ENCODE measurements at regions not wholly inside any gene's neighbourhood (a gene's known extent, or its start where the extent isn't known, plus 50 kb on each side); places are given as distances from the start of the nearest gene placed in this dataset.
"Not testable (repeated sequence)": the region's sequence is repeated elsewhere in the genome, so short reads cannot be mapped to it uniquely, and the experiment has no call there.

DNA sequence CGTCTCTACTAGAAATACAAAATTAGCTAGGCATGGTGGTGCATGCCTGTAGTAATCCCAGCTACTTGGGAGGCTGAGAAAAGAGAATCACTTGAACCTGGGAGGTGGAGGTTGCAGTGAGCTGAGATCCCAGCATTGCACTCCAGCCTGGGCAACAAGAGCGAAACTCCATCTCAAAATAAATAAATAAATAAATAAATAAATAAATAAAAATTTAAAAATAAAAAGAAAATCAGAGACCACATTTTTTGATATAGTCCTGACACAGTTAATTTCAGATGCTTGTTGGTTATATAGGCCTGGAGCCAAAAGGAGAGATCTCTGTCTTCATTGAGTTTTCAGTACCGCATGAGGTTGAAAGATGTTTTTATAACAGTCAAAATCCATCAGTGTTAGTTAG, 388.3 kb downstream of the PRELID2 start:
- ATAC-seq, result not testable (repeated sequence)

DNA sequence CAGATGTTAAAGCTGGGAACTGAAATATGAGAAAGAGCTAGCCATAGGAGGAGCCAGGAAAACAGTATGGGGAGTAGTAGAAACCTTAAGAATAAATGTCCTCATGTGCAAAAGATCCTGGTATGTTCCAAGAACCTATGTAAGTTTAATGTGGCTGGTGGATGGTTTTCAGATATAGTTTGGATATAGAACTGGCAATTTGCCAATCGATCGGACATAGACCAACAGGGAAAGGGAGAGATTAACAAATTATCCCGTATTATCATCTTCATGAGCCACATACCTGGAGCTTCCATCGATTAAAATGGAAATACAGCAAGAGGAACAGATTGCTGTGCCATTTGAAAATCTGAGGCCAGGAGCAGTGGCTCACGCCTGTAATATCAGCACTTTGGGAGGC, 388.7 kb downstream of the PRELID2 start:
- no peak for ATAC-seq

DNA sequence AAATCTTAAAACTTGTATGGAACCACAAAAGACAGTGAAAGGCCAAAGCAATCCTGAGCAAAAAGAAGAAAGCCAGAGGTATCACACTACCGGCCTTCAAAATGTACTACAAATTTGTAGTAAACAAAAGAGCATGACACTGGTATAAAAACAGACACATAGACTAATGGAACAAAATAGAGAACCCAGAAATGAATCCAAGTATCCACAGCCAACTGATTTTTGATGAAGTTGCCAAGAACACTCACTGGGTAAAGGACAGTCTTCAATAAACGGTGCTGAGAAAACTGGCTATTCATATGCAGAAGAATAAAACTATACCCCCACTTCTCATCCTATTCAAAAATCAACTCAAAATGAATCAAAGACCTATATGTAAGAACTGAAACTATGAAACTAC, 390.1 kb downstream of the PRELID2 start:
- ATAC-seq, result no peak

GRCh38 chr5:145443964-145444363, 391.2 kb downstream of the PRELID2 start:
- no peak for ATAC-seq

DNA sequence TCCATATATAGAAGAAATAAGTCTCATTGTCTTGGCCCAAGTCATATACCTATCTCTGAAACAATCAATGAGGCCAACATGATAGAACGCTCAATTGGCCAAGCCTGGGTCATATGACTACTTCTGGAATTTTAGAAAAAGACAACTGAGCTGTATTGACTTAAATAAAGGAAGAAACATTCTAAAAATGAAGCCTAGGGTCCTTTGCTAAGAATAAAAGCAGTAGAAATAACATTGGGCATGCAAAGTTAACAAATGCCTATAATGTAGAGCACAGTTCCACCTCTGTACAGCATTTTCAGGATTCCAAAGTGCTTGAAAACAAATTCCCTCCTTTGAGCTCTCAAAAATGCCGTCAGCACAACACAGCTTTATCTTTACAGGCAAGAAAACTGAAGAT, 391.8 kb downstream of the PRELID2 start:
- ATAC-seq, result no peak

GRCh38 chr5:145442661-145443060, 392.5 kb downstream of the PRELID2 start:
- ATAC-seq, result not testable (repeated sequence)

DNA sequence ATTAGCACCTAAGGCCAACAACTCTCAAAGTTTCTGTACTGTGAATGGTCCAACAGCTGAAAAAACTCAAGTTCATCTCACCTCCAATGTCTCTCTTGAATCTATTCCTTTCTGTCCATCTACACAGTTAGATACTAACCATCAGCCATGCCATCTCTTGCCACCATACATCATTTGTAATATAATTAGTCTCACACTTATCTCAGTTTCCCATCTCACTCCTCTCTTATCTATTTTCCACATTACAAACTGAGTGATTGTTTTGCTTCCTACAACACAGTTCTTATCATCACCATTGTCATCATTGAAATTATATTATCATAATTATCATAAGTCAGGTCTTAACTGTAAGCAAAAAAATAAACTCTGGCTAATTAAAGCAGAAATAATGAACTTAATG, 393.9 kb downstream of the PRELID2 start:
- no peak for ATAC-seq

DNA sequence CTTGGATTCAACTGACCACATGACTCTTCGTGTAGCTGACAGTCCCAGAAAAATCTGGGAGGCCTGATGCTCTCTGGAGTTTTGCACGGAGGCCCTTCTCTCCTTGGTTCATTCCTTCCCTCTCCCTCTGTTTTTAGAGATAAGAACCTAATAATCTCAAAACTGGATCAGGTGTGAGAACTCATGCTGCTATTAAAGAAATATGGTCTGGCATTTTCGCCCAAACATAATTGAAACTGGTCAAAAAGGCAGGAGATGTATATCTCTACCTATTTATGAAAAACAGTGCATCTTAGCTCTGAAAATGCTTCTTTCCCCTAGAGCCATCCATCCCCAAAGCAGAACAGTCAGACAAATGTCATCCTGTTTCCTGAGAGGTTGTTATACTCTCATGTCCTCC, 397.5 kb downstream of the PRELID2 start:
- no peak for ATAC-seq

DNA sequence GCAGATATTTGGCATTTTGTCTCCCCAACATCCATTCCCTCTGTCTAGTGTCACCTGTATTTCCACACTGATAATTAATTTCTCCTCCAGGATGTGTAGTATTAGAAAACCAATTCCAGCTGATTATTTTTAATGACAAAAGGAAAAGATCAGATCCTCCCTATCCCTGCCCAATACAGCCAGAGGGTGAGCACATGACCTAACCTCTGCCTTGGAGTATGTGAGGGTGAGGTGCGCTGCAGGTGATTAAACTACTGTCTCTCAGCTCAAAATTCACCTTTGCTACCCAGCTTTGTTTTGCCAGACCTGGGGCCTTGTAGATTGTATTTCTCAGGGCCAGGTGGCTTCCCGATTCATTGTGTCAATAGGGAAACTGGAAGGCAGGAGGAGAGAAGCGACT, 402.1 kb downstream of the PRELID2 start:
- no peak for ATAC-seq

DNA sequence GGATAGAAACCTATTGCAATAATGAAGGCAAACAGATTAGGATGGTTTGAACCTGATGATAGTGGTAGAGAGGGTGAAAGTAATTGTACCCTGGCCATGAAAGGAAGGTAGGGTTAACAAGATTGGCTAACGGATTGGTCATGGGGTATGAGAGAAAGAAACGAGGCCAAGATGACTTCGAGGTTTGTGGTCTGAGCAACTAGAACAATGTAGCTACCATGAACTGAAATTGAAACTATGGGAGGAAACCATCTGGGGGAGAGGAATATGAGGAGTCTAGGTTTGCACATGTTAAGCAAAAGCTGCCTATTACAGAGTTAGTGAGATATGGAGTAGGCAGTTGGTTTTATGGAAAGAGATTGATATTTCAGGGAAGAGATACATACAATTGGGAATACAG, 406.0 kb downstream of the PRELID2 start:
- ATAC-seq, result no peak

DNA sequence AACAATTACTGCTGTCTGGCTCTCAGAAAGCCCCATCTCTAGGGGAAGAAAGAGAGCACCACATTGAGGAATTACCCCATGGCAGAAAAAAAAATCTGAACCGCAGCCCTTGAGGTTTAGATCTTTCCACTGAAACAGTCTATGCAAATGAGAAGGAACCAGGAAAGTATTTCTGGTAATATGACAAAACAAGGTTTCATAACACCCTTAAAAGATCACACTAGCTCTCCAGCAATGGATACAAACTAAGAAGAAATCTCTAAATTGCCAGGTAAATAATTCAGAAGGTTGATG, 427.1 kb downstream of the PRELID2 start:
- ATAC-seq, result no peak

DNA sequence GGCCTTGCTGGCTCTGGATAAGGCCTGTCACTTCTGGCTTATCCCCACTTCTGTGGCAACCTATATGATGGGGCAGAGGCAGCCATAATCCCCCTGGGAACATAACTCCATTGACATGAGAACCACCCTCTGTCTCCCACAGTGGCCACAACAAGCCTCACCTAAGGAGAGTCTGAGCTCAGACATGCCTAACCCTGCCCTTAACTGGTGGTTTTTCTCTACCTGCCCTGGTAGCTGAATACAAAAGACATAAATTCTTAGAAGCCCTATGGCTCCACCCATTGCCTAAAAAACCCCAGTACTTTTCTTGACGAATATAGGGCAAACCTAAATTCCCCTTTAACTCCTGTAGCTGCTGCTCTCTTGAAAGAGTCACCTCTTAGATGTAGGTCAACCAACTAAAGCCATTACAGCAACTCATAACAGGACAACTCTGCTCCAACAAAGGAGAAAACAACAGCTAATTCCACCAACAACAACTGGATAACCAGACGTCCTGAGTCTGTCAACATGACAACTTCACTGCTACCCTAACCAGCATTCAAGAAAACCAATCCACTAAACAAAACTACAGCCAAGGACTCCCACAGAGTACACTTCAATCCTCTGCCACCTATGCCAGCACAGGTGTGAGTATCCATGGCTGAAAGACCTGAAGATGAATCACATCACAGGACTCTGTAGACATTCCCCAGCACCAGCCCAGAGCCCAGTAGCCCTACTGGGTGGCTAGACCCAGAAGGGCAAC, 427.7 kb downstream of the PRELID2 start:
- no peak for ATAC-seq

DNA sequence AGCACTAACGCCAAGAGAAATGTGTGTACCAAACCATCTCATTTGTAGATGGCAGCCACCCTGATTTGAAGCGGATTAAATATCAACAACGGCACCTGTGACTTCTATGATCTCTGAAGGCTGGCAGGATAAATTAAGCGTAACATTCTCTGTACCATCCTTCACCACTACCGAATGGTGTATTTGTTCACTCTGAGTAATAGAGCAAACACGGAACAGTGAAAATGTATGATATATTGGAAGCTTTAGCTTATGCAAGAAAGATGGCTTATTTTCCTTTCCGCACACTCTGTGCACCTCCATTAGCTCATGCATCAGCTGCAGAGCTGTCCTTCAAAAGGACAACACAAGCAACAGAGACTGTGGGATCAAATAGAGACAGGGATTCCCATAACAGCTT, 431.1 kb downstream of the PRELID2 start:
- ATAC-seq, result no peak

DNA sequence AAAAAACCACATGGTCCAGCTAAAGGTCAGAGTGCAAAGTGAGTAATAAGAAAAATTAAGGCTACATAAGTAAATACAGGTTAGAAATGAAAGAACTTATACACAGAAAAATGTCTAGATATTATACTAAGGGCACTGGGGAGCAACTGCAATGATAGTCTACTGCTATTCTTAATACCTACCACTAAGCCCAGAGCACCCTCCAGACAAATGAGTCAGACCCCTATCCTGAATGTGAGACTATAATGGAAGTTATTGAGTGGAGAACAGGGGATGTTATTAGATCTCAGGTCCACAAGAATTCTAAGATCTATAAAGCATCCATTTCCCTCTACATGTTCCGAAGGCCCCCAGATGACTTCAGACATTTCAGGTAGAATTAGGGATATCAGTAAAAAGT, 438.3 kb downstream of the PRELID2 start:
- no peak for ATAC-seq

DNA sequence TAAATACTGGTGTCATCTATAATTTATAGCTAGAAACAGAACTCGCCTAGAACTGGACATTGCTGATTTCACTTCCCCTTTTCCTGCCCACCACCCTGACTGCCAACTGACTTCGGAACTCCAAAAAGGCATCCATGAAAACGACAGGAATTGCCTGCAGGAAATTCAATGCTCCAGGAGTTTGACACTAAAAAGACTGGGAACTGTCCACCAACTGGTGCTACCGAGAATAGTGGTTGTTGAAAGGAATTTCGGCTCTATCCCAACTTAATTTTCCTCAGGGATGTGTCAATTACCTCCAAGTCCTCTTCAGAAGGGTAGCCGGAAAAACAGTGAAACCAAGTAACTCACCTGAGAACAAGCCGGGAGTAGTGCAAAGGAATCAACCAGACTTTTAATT, 440.0 kb downstream of the PRELID2 start:
- not testable (repeated sequence) for ATAC-seq

DNA sequence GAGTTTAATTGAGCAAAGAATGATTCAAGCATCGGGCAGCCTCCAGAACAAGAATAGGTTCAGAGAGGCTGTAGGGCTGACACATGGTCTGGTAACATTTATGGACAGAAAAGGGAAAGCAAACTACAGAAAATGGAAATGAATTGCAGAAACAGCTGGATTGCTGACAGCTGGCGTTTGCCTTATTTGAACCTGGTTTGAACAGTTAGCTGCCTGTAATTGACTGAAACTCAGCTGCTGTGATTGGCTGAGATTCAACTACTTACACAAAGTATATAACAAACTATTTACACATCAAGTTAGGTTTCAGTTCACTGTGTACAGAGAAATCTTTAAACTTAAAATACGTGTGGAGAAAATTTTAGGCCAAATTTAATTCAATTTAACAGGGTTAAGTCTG, 441.7 kb downstream of the PRELID2 start:
- no peak for ATAC-seq

- no peak for ATAC-seq
These were observed 446.1 kb downstream of the PRELID2 start for GRCh38 chr5:145389047-145389446.

- no peak for ATAC-seq
These were observed 449.9 kb downstream of the PRELID2 start for GRCh38 chr5:145385276-145385675.

DNA sequence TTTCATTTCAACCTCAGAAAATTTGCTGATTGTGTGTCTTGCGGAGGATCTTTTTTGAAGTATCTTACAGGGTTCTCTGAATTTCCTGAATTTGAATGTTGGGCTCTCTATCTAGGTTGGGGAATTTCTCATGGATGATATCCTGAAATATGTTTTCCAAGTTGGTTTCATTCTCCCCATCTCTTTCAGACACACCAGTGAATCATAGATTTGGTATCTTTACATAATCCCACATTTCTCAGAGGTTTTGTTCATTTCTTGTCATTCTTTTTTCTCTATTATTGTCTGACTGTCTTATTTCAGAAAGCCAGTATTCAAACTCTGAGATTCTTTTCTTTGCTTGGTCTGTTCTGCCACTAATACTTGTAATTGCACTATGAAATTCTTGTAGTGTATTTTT, 456.9 kb downstream of the PRELID2 start:
- no peak for ATAC-seq

GRCh38 chr5:145375521-145375920, 459.6 kb downstream of the PRELID2 start:
- ATAC-seq, result no peak

GRCh38 chr5:145365464-145365863, 469.7 kb downstream of the PRELID2 start:
- ATAC-seq, result no peak

GRCh38 chr5:145362266-145362665, 472.9 kb downstream of the PRELID2 start:
- ATAC-seq, result no peak

DNA sequence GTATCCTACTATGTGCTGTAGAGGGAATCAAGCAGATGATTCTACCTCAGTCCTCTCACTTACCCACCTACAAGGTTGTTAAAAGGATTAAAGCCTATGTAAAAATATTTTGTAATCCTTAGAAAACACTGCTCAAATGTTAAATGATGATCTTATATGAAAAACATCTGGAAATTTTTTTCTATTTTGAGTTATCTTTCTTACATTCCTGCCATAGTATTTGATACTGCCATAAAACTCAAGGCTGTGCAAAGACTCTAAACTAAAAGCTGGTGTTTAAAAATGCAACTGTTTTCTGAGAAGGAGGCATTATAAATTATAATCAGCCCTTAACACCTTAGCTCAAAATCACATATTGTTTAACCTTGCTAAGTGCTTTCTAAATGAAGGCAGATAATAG, 474.2 kb downstream of the PRELID2 start:
- no peak for ATAC-seq

DNA sequence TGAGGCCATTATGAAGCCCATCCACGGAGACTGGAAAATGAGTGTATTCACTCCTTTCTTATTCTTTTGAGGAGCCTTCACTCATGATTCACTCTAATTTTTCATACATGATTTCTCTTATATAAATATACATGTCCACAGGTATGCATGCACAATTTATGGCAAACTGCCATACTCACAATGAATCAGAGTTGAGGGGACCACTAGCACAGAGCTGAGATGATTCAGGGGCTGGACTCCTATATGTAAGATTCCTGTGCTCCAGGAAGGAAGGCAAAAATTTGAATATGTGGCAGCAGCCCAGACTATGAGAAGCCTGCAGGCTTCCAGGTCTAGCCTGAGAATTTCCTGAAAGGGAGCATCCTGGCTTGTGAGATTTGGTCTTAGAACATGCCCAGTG, 484.6 kb downstream of the PRELID2 start:
- no peak for ATAC-seq

- ATAC-seq, result no peak
These were observed 488.0 kb downstream of the PRELID2 start for GRCh38 chr5:145347026-145347616.
